HEK293 (cell line): ENCODE measurements at regions not wholly inside any gene's neighbourhood (a gene's known extent, or its start where the extent isn't known, plus 50 kb on each side); places are given as distances from the start of the nearest gene placed in this dataset.

Experiments
- CTCF ChIA-PET: fragments of 350-600 bp; formaldehyde crosslinking; extraction: SDS; loops from one replicate; lab custom pipeline; 2021; ENCODE audit warnings: antibody characterized with exemption; lab: Yijun Ruan, JAX
- POLR2A ChIA-PET: fragments of 300-600 bp; formaldehyde crosslinking; extraction: SDS; loops from one replicate; lab custom pipeline; 2020; ENCODE audit warnings: antibody characterized with exemption, inconsistent platforms; lab: Yijun Ruan, JAX
- H3K27ac ChIP-seq: fragments of 200-500 bp; sonication (Bioruptor generic); 2 replicates; pipeline ENCODE4 v1.5.1; 2014; ENCODE audit warnings: low read depth, low read length, control low read depth, inconsistent platforms; ENCODE audit errors: extremely low read depth
- H3K36me3 ChIP-seq, 2 experiments: fragments of 200-500 bp in 1 of 2; sonication (Bioruptor generic) in 1 of 2; 1 replicate in 1 of 2; 2 replicates in 1 of 2; pipeline ENCODE4 v1.5.1; 2014 to 2017; ENCODE audit warnings: inconsistent platforms in 2 of 2, low read length in 2 of 2; ENCODE audit not compliant: control insufficient read depth in 2 of 2, insufficient read depth in 1 of 2
- H3K4me1 ChIP-seq: fragments of 200-500 bp; sonication (Bioruptor generic); 2 replicates; pipeline ENCODE4 v1.5.1; 2014; ENCODE audit warnings: mild to moderate bottlenecking, low read length, inconsistent platforms; ENCODE audit not compliant: control insufficient read depth, insufficient read depth
- H3K4me3 ChIP-seq: 2 replicates; pipeline ENCODE4 v1.5.1; 2011; ENCODE audit warnings: low read depth, mild to moderate bottlenecking, control low read depth, low read length, moderate library complexity
- H3K9me3 ChIP-seq: fragments of 200-500 bp; sonication (Bioruptor generic); 2 replicates; pipeline ENCODE4 v1.5.1; 2014; ENCODE audit warnings: low read depth, low read length, inconsistent platforms; ENCODE audit not compliant: control insufficient read depth, insufficient read depth
- FEZF1 ChIP-seq: fragments of 450-650 bp; formaldehyde crosslinking; IDR thresholded peaks from 2 replicates; pipeline ENCODE4 v1.5.1; 2016; ENCODE audit warnings: missing biosample characterization, missing genetic modification characterization
- GLI2 ChIP-seq: fragments of 450-650 bp; formaldehyde crosslinking; IDR thresholded peaks from 2 replicates; pipeline ENCODE4; 2017; ENCODE audit warnings: missing biosample characterization, missing genetic modification characterization, low read depth, borderline replicate concordance
- HOXD13 ChIP-seq: sonication (generic); formaldehyde crosslinking; IDR thresholded peaks from 2 replicates; pipeline ENCODE4 v1.8.0; 2022; ENCODE audit warnings: missing genetic modification reagents, borderline replicate concordance
- KLF8 ChIP-seq: fragments of 450-650 bp; formaldehyde crosslinking; IDR thresholded peaks from 2 replicates; pipeline ENCODE4 v1.5.1; 2016; ENCODE audit warnings: missing biosample characterization, missing genetic modification characterization
- OSR2 ChIP-seq: fragments of 450-650 bp; formaldehyde crosslinking; IDR thresholded peaks from 2 replicates; pipeline ENCODE4 v1.5.1; 2016; ENCODE audit warnings: missing biosample characterization, missing genetic modification characterization
- TCF7L2 ChIP-seq: IDR thresholded peaks from 2 replicates; pipeline ENCODE4 v1.6.1; 2011; ENCODE audit warnings: low read depth, mild to moderate bottlenecking, inconsistent platforms, low read length, moderate library complexity, borderline replicate concordance
- WT1 ChIP-seq: fragments of 450-650 bp; formaldehyde crosslinking; IDR thresholded peaks from 2 replicates; pipeline ENCODE4 v1.5.1; 2016; ENCODE audit warnings: missing biosample characterization, missing genetic modification characterization
- YY1 ChIP-seq: fragments of 450-650 bp; formaldehyde crosslinking; IDR thresholded peaks from 2 replicates; pipeline ENCODE4 v1.5.1; 2018; ENCODE audit warnings: missing biosample characterization, missing genetic modification characterization
- ZBTB21 ChIP-seq: fragments of 450-650 bp; formaldehyde crosslinking; IDR thresholded peaks from 2 replicates; pipeline ENCODE4 v1.5.1; 2017; ENCODE audit warnings: missing biosample characterization, missing genetic modification characterization
- ZBTB8A ChIP-seq: fragments of 450-650 bp; formaldehyde crosslinking; IDR thresholded peaks from 2 replicates; pipeline ENCODE4 v1.5.1; 2016; ENCODE audit warnings: missing biosample characterization, missing genetic modification characterization
- ZNF16 ChIP-seq: fragments of 450-650 bp; formaldehyde crosslinking; IDR thresholded peaks from 2 replicates; pipeline ENCODE4 v1.5.1; 2016; ENCODE audit warnings: low read depth, missing biosample characterization, missing genetic modification characterization
- ZNF354C ChIP-seq: fragments of 450-650 bp; formaldehyde crosslinking; IDR thresholded peaks from 2 replicates; pipeline ENCODE4 v1.5.1; 2016; ENCODE audit warnings: missing biosample characterization, missing genetic modification characterization, low read depth, borderline replicate concordance
- ZSCAN16 ChIP-seq: fragments of 450-650 bp; formaldehyde crosslinking; IDR thresholded peaks from 2 replicates; pipeline ENCODE4 v1.5.1; 2016; ENCODE audit warnings: missing biosample characterization, missing genetic modification characterization
- TF ChIP-seq, protein P1 (sequence below): fragments of 450-650 bp; formaldehyde crosslinking; IDR thresholded peaks from 2 replicates; pipeline ENCODE4 v1.5.1; 2016; ENCODE audit warnings: missing biosample characterization, missing genetic modification characterization
- TF ChIP-seq, protein P2 (sequence below): fragments of 450-650 bp; formaldehyde crosslinking; IDR thresholded peaks from 2 replicates; pipeline ENCODE4 v1.5.1; 2016; ENCODE audit warnings: missing biosample characterization, missing genetic modification characterization
- TF ChIP-seq, protein P3 (sequence below): fragments of 450-650 bp; formaldehyde crosslinking; IDR thresholded peaks from 2 replicates; pipeline ENCODE4 v1.5.1; 2017; ENCODE audit warnings: missing biosample characterization, missing genetic modification characterization
- TF ChIP-seq, protein P4 (sequence below): fragments of 450-650 bp; formaldehyde crosslinking; IDR thresholded peaks from 2 replicates; pipeline ENCODE4 v1.5.1; 2016; ENCODE audit warnings: missing biosample characterization, missing genetic modification characterization
- TF ChIP-seq, protein P5 (sequence below): fragments of 450-650 bp; formaldehyde crosslinking; IDR thresholded peaks from 2 replicates; pipeline ENCODE4 v1.5.1; 2016; ENCODE audit warnings: missing biosample characterization, missing genetic modification characterization
- TF ChIP-seq, protein P6 (sequence below): fragments of 450-650 bp; formaldehyde crosslinking; IDR thresholded peaks from 2 replicates; pipeline ENCODE4 v1.5.1; 2016; ENCODE audit warnings: missing biosample characterization, missing genetic modification characterization

DNA sequence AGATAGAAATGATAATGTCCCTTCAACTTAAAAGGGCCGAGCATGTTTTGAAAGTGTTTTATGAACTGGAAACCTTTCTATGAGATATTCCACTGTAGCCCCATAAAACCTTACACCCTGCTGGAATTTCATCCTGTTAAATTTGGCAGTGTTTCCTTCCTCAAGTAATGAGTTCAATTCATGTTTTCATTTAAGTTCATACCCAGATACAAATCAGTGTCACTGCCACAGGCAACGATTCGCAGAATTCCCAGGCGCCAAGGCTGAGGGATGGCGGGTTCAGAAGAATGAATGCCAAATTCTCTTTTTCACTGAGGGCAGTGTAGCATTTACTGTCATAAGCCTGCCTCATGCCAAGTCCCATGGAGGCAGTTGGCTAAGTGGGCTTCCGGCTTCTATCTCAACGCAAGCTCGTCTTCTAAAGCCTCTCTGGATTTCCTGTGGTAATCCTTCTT is 511.8 kb upstream of the ID4 start:
- H3K27ac ChIP-seq = peak overlapping the region; percentile 24
- no peaks in the 10 kb centered on the region for H3K36me3 ChIP-seq
- H3K4me3 ChIP-seq = no peak overlapping the region
- ChIA-PET POLR2A (interaction anchor here (4.1 kb wide), 1 partner anchor 512 kb away, joined by 17 read pairs; the partner anchor contains the start of gene ID4), CTCF (interaction anchor here (0.6 kb wide), 1 partner anchor 1036 kb away, joined by 3 read pairs; no protein-coding TSS in a partner anchor)
- peaks cover 26% of the 10 kb centered on the region for H3K4me1 ChIP-seq
- TF ChIP-seq, protein P1, sequence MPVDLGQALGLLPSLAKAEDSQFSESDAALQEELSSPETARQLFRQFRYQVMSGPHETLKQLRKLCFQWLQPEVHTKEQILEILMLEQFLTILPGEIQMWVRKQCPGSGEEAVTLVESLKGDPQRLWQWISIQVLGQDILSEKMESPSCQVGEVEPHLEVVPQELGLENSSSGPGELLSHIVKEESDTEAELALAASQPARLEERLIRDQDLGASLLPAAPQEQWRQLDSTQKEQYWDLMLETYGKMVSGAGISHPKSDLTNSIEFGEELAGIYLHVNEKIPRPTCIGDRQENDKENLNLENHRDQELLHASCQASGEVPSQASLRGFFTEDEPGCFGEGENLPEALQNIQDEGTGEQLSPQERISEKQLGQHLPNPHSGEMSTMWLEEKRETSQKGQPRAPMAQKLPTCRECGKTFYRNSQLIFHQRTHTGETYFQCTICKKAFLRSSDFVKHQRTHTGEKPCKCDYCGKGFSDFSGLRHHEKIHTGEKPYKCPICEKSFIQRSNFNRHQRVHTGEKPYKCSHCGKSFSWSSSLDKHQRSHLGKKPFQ (tag by site-specific recombination) = peak; percentile 83
- TF ChIP-seq, protein P2, sequence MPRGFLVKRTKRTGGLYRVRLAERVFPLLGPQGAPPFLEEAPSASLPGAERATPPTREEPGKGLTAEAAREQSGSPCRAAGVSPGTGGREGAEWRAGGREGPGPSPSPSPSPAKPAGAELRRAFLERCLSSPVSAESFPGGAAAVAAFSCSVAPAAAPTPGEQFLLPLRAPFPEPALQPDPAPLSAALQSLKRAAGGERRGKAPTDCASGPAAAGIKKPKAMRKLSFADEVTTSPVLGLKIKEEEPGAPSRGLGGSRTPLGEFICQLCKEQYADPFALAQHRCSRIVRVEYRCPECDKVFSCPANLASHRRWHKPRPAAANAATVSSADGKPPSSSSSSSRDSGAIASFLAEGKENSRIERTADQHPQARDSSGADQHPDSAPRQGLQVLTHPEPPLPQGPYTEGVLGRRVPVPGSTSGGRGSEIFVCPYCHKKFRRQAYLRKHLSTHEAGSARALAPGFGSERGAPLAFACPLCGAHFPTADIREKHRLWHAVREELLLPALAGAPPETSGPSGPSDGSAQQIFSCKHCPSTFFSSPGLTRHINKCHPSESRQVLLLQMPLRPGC (tag by site-specific recombination) = 0 out of 2 replicates have a peak, but pooled peaks have one; percentile 29
- 0 out of 2 replicates have a peak, but pooled peaks have one; percentile 14 for TF ChIP-seq ZSCAN16 (tag by site-specific recombination)
- TF ChIP-seq, protein P3, sequence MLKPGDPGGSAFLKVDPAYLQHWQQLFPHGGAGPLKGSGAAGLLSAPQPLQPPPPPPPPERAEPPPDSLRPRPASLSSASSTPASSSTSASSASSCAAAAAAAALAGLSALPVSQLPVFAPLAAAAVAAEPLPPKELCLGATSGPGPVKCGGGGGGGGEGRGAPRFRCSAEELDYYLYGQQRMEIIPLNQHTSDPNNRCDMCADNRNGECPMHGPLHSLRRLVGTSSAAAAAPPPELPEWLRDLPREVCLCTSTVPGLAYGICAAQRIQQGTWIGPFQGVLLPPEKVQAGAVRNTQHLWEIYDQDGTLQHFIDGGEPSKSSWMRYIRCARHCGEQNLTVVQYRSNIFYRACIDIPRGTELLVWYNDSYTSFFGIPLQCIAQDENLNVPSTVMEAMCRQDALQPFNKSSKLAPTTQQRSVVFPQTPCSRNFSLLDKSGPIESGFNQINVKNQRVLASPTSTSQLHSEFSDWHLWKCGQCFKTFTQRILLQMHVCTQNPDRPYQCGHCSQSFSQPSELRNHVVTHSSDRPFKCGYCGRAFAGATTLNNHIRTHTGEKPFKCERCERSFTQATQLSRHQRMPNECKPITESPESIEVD (tag by site-specific recombination) = peak; percentile 40
- TF ChIP-seq FEZF1 (tag by site-specific recombination) = peak; percentile 60
- TF ChIP-seq ZNF354C = no peak
- TF ChIP-seq GLI2 (tag by site-specific recombination) = peak; percentile 71; the same call in 1 of the 2 replicates
- 0 out of 2 replicates have a peak, but pooled peaks have one; percentile 30 for TF ChIP-seq KLF8 (tag by site-specific recombination)
- TF ChIP-seq ZBTB21 = no peak
- TF ChIP-seq, protein P4, sequence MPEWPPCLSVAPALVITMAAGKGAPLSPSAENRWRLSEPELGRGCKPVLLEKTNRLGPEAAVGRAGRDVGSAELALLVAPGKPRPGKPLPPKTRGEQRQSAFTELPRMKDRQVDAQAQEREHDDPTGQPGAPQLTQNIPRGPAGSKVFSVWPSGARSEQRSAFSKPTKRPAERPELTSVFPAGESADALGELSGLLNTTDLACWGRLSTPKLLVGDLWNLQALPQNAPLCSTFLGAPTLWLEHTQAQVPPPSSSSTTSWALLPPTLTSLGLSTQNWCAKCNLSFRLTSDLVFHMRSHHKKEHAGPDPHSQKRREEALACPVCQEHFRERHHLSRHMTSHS = no peak
- no peak for TF ChIP-seq ZNF16
- TF ChIP-seq, protein P5, sequence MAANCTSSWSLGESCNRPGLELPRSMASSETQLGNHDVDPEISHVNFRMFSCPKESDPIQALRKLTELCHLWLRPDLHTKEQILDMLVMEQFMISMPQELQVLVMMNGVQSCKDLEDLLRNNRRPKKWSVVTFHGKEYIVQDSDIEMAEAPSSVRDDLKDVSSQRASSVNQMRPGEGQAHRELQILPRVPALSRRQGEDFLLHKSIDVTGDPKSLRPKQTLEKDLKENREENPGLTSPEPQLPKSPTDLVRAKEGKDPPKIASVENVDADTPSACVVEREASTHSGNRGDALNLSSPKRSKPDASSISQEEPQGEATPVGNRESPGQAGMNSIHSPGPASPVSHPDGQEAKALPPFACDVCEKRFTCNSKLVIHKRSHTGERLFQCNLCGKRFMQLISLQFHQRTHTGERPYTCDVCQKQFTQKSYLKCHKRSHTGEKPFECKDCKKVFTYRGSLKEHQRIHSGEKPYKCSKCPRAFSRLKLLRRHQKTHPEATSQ (tag by site-specific recombination) = no peak
- peak; percentile 88 for TF ChIP-seq HOXD13 (CRISPR knock-in tag)
- peak; percentile 69 for TF ChIP-seq OSR2 (tag by site-specific recombination)
- TF ChIP-seq WT1 (tag by site-specific recombination) = peak; percentile 74
- TF ChIP-seq YY1 (tag by site-specific recombination) = 0 out of 2 replicates have a peak, but pooled peaks have one; percentile 23
- peak; percentile 99 for TF ChIP-seq TCF7L2
- TF ChIP-seq ZBTB8A (tag by site-specific recombination) = peak; percentile 52
- TF ChIP-seq, protein P6, sequence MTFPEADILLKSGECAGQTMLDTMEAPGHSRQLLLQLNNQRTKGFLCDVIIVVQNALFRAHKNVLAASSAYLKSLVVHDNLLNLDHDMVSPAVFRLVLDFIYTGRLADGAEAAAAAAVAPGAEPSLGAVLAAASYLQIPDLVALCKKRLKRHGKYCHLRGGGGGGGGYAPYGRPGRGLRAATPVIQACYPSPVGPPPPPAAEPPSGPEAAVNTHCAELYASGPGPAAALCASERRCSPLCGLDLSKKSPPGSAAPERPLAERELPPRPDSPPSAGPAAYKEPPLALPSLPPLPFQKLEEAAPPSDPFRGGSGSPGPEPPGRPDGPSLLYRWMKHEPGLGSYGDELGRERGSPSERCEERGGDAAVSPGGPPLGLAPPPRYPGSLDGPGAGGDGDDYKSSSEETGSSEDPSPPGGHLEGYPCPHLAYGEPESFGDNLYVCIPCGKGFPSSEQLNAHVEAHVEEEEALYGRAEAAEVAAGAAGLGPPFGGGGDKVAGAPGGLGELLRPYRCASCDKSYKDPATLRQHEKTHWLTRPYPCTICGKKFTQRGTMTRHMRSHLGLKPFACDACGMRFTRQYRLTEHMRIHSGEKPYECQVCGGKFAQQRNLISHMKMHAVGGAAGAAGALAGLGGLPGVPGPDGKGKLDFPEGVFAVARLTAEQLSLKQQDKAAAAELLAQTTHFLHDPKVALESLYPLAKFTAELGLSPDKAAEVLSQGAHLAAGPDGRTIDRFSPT (tag by site-specific recombination) = peak; percentile 53; the same call in 1 of the 2 replicates
- H3K9me3 ChIP-seq = no peaks in the 10 kb centered on the region
